ENCODE measurements at regions not wholly inside any gene's neighbourhood (a gene's known extent, or its start where the extent isn't known, plus 50 kb on each side); places are given as distances from the start of the nearest gene placed in this dataset.

DNA sequence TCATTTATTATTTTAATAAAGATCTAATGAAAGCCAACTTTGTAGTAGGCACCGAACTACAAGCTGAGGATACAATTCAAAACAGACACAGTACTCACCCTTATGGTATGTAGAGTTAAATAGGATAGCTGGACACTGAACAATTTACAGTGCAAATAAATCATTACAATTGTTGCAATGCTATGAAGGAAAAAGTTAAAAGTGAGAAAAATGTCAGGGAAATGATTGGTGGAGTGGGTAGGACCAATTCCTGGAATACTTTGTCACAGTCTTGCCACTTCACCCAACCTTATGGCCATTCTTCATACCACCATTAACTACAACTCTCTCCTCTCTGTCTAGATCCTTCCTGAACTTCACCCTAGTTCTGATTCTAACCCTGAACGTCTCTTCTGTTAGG lies 70.1 kb upstream of the CCSER1 start:
- FAIRE-seq (no peak), DNase-seq (ENCODE audit: insufficient read length, low spot score) (no peak)
- TF ChIP-seq SPI1 (IDR thresholded peaks at IDR 0.05; ENCODE audit: low read depth, low read length) (no peak), PAX5 (IDR thresholded peaks at IDR 0.05; ENCODE audit: insufficient read depth, low read length, severe bottlenecking) (no peak), POU2F2 (IDR thresholded peaks at IDR 0.05; ENCODE audit: low read depth, low read length) (no peak)

DNA sequence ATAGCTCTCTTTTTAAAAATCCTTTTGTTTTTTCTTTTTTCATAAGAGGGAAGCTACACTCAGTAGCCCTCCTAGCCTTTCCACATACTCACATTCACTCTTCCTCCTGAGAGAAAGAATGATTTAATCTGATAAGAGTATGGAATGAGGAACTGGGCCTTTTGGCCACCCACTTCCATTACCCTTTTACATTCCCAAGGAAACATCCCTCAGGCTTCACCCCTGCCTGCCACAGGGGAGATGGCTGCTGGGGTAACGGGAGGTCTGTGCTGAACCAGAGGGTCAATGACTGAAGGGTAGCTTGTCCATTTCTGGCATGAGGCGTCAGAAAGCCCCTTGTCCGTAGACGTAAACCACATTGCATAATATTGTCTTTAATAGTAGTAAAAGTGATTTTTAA lies 67.2 kb upstream of the CCSER1 start:
- no peak for TF ChIP-seq TAF1 (IDR thresholded peaks at IDR 0.05; ENCODE audit: low read depth, low read length)
- TF ChIP-seq POLR2A (IDR thresholded peaks at IDR 0.05; ENCODE audit: low read depth, low read length): no peak
- no peak for TF ChIP-seq SPI1 (IDR thresholded peaks at IDR 0.05; ENCODE audit: low read depth, low read length)
- TF ChIP-seq PAX5 (IDR thresholded peaks at IDR 0.05; ENCODE audit: insufficient read depth, low read length, severe bottlenecking): no peak
- FAIRE-seq (no peak), DNase-seq (ENCODE audit: insufficient read length, low spot score) (no peak)

DNA sequence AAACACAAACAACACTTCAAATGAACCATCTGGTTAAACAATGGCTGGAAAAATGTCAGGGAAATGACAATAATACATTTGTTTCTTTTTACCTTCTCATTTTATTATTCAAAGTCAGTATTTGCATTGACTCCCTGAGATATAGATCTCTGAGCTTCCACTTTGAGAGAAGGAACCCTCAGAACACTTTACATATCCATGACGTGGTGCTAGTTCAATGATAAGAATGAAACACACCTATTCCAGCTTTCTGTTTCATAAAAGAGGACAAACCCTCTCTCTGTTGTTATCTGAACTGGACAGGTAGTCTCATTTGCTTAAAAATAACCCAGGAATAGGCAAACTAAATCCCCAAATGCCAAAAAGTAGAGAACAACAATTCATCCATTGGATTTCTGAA lies 65.3 kb upstream of the CCSER1 start:
- no peak for TF ChIP-seq TAF1 (IDR thresholded peaks at IDR 0.05; ENCODE audit: low read depth, low read length)
- TF ChIP-seq POLR2A (IDR thresholded peaks at IDR 0.05; ENCODE audit: low read depth, low read length): no peak
- no peak for TF ChIP-seq POLR2AphosphoS5 (IDR thresholded peaks at IDR 0.05; ENCODE audit: low read depth, low read length)
- no peak for TF ChIP-seq POU2F2 (IDR thresholded peaks at IDR 0.05; ENCODE audit: low read depth, low read length)
- no peak for TF ChIP-seq SPI1 (IDR thresholded peaks at IDR 0.05; ENCODE audit: low read depth, low read length)
- TF ChIP-seq PAX5 (IDR thresholded peaks at IDR 0.05; ENCODE audit: insufficient read depth, low read length, severe bottlenecking): no peak
- FAIRE-seq: no peak
- DNase-seq (ENCODE audit: insufficient read length, low spot score): no peak

DNA sequence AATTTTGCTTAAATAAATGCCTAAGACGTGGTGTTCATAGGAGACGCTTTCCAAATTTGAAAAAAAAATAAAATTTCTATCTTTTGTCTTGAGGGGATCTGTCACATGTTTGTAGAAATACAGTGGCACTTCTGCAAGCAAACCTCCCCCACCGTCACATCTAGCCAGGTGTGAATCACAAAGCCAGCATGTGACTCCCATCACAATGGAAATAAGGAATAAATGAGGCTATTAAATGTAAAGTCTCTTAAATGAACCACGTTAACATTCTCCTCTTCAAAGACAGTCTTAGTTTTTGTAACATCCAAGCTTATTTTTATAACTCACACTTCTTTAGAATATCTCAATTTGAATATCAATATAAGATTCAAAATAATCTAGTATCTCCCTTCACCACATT lies 63.0 kb upstream of the CCSER1 start:
- no peak for TF ChIP-seq PAX5 (IDR thresholded peaks at IDR 0.05; ENCODE audit: insufficient read depth, low read length, severe bottlenecking)
- no peak for TF ChIP-seq POLR2AphosphoS5 (IDR thresholded peaks at IDR 0.05; ENCODE audit: low read depth, low read length)
- no peak for TF ChIP-seq POU2F2 (IDR thresholded peaks at IDR 0.05; ENCODE audit: low read depth, low read length)
- no peak for TF ChIP-seq POLR2A (IDR thresholded peaks at IDR 0.05; ENCODE audit: low read depth, low read length)
- no peak for FAIRE-seq
- DNase-seq (ENCODE audit: insufficient read length, low spot score): no peak

DNA sequence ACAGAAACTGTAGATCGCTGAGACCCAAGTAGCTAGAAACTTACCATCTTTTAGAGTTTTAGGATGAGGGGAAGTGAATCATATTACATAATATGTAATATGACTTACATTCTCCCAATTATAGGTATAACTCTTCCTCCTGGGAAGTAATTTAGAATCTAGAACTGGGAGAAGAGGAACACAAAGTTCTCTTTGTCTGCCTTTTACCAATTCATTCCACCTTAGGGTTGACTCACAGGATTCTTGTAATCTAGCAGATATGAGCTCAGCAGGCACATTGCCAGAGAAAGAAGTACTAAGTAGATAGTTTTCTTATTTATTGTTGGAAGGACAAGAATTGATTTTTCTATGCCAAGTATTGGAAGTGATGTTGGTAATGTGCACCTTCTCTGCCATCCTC lies 58.0 kb upstream of the CCSER1 start:
- DNase-seq (ENCODE audit: insufficient read length, low spot score) (no peak), FAIRE-seq (no peak)
- TF ChIP-seq PAX5 (IDR thresholded peaks at IDR 0.05; ENCODE audit: insufficient read depth, low read length, severe bottlenecking): no peak
- no peak for TF ChIP-seq POU2F2 (IDR thresholded peaks at IDR 0.05; ENCODE audit: low read depth, low read length)
- TF ChIP-seq POLR2AphosphoS5 (IDR thresholded peaks at IDR 0.05; ENCODE audit: low read depth, low read length): no peak
- TF ChIP-seq SPI1 (IDR thresholded peaks at IDR 0.05; ENCODE audit: low read depth, low read length): no peak
- TF ChIP-seq POLR2A (IDR thresholded peaks at IDR 0.05; ENCODE audit: low read depth, low read length): no peak
- TF ChIP-seq TAF1 (IDR thresholded peaks at IDR 0.05; ENCODE audit: low read depth, low read length): no peak

DNA sequence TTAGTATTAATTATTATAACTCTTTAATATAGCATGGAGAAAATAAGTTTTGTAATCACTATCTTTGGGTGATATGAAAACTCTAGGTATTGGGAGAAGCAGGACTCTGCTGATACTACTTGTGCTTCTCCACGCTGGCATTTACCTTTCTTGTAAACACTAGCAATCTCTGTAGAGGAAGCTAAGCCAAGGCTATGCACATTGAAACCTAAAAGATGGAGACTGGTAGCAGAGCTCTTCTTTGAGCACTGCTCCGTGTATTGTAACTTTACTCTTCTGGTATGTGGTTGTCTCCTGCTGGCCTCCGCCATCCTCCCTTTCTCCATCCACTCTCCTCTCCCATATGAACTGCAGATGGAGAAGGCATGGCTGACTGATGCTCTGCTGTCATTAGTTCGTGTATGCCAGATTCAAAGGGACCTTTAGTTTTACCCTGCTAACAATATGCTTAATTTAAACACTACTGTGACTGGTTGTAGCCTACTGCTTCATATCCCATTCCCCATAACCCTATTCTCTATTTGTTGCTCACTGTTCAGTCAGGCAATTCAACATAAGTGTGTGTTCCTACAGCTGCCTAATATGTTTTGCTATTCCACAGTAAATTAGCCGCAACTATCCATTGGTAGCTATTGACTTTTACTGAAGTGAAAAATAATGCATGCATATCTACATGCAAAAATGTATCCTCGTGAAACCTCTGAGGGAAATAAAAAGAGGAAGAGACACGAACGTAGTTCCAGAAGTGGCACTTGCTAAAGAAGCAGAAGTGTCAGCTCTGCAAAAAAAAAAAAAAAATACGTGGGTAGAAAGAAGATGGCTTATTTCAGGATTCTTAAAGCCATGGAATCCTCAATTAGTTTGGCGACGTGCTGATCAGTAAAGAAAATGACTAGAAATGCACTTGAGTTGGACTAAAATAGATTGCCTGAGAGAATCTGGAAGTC lies 55.6 kb upstream of the CCSER1 start:
- peak; percentile 84 for FAIRE-seq

DNA sequence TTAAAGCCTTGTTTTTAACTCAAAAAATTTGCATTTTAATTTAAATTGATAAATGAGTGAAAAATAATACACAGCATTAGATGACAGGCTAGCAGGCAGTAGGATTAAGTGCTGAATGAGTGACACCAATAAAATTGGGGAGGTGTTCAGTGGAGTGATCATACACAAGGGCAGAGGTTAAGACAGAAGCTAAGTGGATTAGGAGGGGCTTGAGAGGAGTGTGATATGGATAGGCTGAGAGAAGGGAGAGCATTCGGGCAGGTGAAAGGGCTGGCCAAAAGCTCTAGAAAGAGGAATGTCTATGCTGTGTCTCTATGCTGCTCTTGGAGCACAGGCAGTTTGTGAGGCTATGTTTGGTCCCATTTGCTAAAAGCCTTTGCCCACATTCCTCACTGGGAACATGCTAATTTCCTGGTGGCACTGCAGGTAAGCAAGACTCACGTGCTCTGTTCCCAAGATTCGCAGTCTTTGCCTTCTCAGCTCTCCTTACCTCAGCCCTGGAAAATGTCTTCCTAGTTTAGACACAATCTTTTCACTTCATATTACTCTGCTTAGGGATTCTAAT lies 52.8 kb upstream of the CCSER1 start:
- no peak for FAIRE-seq
- no peak for TF ChIP-seq SPI1 (IDR thresholded peaks at IDR 0.05; ENCODE audit: low read depth, low read length)
- no peak for TF ChIP-seq POLR2A (IDR thresholded peaks at IDR 0.05; ENCODE audit: low read depth, low read length)
- no peak for TF ChIP-seq PAX5 (IDR thresholded peaks at IDR 0.05; ENCODE audit: insufficient read depth, low read length, severe bottlenecking)
- TF ChIP-seq TAF1 (IDR thresholded peaks at IDR 0.05; ENCODE audit: low read depth, low read length): no peak
- no peak for TF ChIP-seq POLR2AphosphoS5 (IDR thresholded peaks at IDR 0.05; ENCODE audit: low read depth, low read length)
- TF ChIP-seq POU2F2 (IDR thresholded peaks at IDR 0.05; ENCODE audit: low read depth, low read length): no peak
- no peak for DNase-seq (ENCODE audit: insufficient read length, low spot score)

More for the DNA sequence above, 55.6 kb upstream of the CCSER1 start:
- peak; percentile 85 for TF ChIP-seq SPI1 (IDR thresholded peaks at IDR 0.05; ENCODE audit: low read depth, low read length)
- TF ChIP-seq PAX5 (IDR thresholded peaks at IDR 0.05; ENCODE audit: insufficient read depth, low read length, severe bottlenecking): no peak
- TF ChIP-seq POLR2A (IDR thresholded peaks at IDR 0.05; ENCODE audit: low read depth, low read length): no peak
- TF ChIP-seq TAF1 (IDR thresholded peaks at IDR 0.05; ENCODE audit: low read depth, low read length): no peak
- DNase-seq (ENCODE audit: insufficient read length, low spot score): no peak
